OCI-M2 (cell line): ENCODE measurements at regions not wholly inside any gene's neighbourhood (a gene's known extent, or its start where the extent isn't known, plus 50 kb on each side); places are given as distances from the start of the nearest gene placed in this dataset.
A peak's percentile ranks its signal among the peaks of the same experiment; 100 is the strongest.
"Not testable (repeated sequence)": the region's sequence is repeated elsewhere in the genome, so short reads cannot be mapped to it uniquely, and the experiment has no call there.

ENCODE experiments used
- DNase-seq: peaks from one replicate; lab custom pipeline; 2025; ENCODE audit not compliant: unreplicated experiment; lab: John Stamatoyannopoulos, UW

GRCh38 chr9:71286146-71286545 is 164.7 kb upstream of the TRPM3 start:
- DNase-seq: no peak

- peak; percentile 1 for DNase-seq
Observed at GRCh38 chr9:71285191-71285656, 163.8 kb upstream of the TRPM3 start.

DNA sequence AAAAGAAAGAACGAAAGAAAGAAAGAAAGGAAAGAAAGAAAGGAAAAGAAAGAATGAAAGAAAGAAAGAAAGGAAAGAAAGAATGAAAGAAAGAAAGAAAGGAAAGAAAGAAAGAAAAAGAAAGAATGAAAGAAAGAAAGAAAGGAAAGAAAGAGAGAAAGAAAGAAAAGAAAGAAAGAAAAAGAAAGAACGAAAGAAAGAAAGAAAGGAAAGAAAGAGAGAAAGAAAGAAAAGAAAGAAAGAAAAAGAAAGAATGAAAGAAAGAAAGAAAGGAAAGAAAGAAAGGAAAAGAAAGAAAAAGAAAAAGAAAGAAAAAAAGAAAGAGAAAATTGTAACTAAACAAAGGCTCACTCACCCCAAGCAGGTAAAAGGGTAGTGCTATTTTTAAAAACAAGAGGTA is 160.7 kb upstream of the TRPM3 start:
- DNase-seq: not testable (repeated sequence)

GRCh38 chr9:71279151-71279739 is 157.8 kb upstream of the TRPM3 start:
- no peak for DNase-seq

GRCh38 chr9:71273613-71274012 is 152.2 kb upstream of the TRPM3 start:
- DNase-seq: no peak

DNA sequence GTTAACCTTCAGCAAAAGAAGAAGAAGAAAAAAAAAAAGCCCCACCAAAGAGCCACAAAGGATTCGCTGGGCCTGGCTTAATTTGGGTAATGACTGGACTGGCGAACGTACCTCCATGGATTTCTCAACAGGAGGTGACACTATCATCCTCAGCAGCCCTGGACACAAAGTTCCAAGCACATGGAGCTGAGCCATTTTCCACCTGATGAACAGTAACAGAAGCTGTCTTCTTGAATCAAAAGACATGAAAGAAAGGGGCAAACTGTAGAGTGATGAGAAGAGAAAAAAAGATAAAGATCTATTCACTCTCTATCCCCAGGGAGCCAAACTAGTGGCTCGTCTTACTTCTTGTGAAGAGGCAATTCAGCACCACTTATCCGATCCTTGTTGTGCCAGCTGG is 150.2 kb upstream of the TRPM3 start:
- no peak for DNase-seq

DNA sequence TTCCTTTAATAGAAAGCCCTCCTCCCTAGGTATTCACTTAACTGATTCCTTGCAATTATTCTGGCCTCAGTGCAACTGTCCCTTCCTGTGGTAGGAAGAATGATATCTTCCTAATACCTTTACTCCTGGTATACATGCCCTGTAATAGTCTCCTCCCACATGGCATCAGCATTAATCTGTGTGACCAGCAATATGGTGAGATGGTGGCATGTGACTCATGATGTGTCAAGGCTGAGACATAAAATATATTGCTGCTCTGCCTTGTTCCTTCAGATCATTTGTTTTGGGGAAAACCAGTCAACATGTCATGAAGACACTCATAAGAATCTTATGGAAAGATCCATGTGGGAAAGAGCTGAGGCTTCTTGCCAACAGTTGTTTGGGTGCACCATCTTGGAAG is 149.1 kb upstream of the TRPM3 start:
- no peak for DNase-seq

- DNase-seq: no peak
Observed at GRCh38 chr9:71269859-71270258, 148.4 kb upstream of the TRPM3 start.

DNA sequence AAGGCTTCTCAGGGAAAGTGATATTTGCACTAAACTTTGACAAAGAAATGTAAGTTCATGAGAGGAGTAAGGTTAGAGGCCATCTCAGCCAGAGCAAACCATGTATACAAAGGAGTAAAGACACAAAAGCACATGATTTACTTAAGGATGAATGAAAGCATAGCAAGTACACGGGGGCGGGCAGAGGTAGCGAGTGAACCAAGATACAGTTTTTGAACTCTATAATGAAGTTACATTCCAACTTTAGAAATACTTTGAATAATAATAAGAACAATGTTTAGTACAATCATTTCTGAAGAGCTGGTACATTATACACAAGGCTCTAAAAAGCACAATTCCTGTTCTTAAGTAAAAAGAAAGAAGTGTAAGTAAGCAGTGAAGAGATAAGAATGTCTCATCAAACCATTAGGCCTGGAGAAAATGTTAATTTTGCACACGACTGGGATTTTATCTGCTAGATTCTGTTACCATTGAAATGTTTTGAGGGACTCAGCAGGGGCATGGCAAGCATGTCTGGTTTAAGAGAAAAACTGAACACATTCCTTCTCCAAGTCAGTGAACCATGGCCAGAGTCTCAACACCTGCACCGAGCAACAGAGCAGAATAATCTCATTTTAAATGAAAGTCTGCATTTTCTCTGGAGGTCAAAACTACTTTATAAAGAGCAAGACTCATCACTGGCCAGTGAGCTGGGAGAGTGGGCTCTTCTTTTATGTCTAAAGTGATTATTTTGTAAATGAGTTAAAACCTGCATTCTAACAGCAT is 147.6 kb upstream of the TRPM3 start:
- DNase-seq: no peak

DNA sequence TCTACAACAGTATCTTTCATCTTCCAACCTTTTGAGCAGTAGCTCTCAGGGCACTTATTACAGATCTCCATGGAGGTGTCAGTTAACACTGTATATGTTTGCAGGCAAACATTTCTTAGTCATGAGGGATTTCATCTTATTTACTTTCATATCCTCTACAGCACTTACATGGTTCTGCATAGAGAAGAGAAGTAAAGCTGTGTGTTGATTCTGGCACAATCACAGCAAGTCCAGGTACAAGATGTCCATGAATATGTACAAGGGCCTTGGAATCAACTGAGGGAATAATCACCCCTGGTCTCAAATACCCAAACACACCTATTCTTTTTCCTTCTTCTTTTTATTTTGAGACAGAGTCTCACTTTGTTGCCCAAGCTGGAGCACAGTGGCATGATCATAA is 142.0 kb upstream of the TRPM3 start:
- no peak for DNase-seq

GRCh38 chr9:71260419-71260818 is 139.0 kb upstream of the TRPM3 start:
- not testable (repeated sequence) for DNase-seq

- no peak for DNase-seq
Observed at GRCh38 chr9:71254592-71255277, 133.3 kb upstream of the TRPM3 start.

DNA sequence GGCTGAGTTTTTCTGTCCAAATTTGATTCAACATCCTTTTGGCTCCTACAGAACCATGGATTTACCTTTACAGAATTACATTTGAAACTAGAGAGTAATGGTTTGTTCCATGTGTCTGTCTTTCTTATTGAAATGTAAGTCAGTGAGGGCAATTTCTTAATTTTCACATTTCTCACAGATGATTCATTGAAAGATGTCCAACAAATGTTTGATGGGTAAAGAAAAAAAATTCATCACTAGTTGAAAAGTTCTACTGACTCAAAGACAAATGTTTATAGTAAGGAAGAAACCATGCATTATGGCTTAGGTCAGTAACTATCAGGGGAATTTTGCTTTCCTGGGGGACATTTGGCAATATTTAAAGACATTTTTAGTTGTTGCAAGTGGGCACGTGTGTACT is 131.6 kb upstream of the TRPM3 start:
- no peak for DNase-seq

GRCh38 chr9:71250581-71250980 is 129.2 kb upstream of the TRPM3 start:
- no peak for DNase-seq

DNA sequence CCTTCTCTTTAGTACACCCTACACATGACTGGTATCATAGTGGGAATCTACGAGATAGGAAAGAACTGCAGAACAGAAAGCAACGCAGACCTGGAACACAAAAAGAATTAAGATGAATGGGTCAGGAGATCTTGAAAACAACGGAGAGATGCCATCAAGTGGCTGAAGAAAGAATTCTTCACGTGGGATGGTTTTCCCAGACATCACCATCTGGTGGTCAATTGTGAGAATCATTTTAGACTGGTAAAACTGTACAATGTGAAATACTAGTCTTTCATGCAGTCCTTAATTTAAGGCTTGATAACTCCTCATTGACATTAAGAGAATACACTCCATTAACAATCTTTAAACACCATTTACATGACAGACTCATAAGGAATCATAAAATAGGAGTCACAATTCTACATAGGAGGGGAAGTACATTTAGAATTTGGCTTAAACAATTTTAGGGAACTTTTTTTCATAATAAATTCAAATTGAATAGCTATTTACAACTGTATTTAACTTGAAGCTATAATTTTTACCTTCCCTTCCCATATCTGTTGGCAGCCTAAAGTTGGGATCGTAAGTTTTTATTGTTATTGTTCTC is 128.4 kb upstream of the TRPM3 start:
- DNase-seq: peak; percentile 1

GRCh38 chr9:71245651-71246050 is 124.2 kb upstream of the TRPM3 start:
- DNase-seq: no peak

- DNase-seq: no peak
Observed at GRCh38 chr9:71243951-71244350, 122.5 kb upstream of the TRPM3 start.

- DNase-seq: no peak
Observed at GRCh38 chr9:71242081-71242480, 120.7 kb upstream of the TRPM3 start.

DNA sequence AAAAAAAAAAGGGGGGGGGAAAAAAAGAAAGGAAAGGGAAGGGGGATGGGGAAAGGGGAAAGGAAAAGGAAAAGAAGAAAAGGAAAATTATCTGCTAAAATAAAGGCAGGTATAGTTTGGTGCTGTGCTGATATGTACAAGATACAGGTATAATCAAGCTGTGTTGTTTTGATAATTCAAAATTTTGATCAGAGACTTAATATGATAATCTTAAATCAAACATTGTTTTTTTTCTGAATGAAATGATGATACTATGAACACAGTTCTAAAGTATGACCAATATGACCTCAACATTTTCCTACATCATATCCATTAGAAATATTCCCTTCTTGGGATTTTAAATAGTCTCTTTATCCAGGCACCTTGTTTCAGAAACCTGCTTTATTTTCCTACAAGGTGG is 115.6 kb upstream of the TRPM3 start:
- DNase-seq: no peak

DNA sequence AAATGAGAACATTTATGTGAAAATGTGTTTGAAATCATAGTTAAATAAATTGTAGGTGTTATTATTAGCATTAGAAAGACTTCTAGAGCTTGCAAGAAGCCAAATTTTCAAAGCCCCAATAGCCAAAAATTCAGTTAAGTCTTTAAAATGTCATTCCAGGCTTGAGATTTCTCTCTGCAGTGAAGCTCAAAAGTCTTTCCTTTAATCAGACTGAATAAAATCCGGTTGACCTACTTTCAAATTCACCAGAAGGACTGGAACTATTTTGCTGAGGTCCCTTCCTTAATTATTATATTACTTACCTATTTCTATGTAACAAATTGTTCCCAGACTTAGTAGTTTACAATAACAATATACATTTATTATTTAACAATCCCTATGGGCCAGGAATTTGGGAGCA is 112.2 kb upstream of the TRPM3 start:
- DNase-seq: no peak

- no peak for DNase-seq
Observed at GRCh38 chr9:71223953-71224538, 102.6 kb upstream of the TRPM3 start.
